ENCODE measurements at regions not wholly inside any gene's neighbourhood (a gene's known extent, or its start where the extent isn't known, plus 50 kb on each side); places are given as distances from the start of the nearest gene placed in this dataset.
"Not testable (repeated sequence)": the region's sequence is repeated elsewhere in the genome, so short reads cannot be mapped to it uniquely, and the experiment has no call there.

DNA sequence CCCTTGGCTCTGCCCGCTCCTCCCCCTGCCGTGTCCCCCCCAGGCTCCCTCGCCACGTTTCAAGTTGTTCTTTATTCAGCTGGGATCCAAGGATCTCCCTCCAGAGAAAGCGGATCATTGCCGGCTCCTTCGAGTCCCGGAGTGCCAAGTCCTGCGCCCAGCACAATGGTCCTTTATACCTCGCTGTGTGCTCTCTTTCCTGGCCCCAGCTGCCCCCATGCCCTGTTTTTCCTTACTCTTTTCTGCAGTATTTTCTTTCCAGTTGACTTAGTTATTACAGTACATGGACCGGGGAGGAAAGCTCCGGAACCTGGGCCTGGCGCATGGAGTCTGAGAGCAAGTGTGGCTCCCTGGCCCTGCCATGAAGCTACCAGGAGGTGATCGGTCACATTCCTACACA, 88.1 kb upstream of the KMT2C start:
- TF ChIP-seq, protein P1, sequence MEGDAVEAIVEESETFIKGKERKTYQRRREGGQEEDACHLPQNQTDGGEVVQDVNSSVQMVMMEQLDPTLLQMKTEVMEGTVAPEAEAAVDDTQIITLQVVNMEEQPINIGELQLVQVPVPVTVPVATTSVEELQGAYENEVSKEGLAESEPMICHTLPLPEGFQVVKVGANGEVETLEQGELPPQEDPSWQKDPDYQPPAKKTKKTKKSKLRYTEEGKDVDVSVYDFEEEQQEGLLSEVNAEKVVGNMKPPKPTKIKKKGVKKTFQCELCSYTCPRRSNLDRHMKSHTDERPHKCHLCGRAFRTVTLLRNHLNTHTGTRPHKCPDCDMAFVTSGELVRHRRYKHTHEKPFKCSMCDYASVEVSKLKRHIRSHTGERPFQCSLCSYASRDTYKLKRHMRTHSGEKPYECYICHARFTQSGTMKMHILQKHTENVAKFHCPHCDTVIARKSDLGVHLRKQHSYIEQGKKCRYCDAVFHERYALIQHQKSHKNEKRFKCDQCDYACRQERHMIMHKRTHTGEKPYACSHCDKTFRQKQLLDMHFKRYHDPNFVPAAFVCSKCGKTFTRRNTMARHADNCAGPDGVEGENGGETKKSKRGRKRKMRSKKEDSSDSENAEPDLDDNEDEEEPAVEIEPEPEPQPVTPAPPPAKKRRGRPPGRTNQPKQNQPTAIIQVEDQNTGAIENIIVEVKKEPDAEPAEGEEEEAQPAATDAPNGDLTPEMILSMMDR (IDR thresholded peaks at IDR 0.05; ENCODE audit: extremely low read depth, insufficient read depth, missing control alignments) = no peak
- no peak for DNase-seq (ENCODE audit: low spot score)
- in situ Hi-C loops (cut with MboI; ENCODE audit: low pct_unique_long_range_greater_than_20kb, low sequenced_read_pairs, unreplicated experiment) = no loop called here

DNA sequence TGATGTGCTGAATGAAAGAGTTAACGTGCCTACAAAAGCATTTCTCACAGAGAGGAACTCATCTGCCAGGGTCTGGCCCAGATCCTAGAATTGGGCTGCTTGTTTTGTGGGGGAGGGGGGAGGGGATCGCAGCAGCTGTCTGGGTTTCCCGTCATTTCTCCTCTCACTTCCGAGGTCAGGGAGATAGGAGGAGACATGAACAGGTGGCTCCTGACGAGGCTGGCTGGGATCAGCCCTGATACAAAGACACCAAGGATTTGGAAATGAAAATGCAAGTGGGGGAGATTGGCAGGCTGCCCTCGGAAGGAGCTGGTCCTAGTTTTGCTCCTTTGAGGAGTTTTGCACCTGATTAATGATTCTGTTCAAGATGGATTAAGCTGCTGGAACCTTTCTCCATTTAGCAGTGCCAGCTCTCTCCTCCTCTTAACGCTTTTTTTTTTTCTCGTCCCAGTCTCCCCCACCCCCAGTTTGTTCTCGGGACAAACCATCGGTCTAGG, 86.8 kb upstream of the KMT2C start:
- in situ Hi-C loops (cut with MboI; ENCODE audit: low pct_unique_long_range_greater_than_20kb, low sequenced_read_pairs, unreplicated experiment) = no loop called here
- DNase-seq (ENCODE audit: low spot score) = no peak

DNA sequence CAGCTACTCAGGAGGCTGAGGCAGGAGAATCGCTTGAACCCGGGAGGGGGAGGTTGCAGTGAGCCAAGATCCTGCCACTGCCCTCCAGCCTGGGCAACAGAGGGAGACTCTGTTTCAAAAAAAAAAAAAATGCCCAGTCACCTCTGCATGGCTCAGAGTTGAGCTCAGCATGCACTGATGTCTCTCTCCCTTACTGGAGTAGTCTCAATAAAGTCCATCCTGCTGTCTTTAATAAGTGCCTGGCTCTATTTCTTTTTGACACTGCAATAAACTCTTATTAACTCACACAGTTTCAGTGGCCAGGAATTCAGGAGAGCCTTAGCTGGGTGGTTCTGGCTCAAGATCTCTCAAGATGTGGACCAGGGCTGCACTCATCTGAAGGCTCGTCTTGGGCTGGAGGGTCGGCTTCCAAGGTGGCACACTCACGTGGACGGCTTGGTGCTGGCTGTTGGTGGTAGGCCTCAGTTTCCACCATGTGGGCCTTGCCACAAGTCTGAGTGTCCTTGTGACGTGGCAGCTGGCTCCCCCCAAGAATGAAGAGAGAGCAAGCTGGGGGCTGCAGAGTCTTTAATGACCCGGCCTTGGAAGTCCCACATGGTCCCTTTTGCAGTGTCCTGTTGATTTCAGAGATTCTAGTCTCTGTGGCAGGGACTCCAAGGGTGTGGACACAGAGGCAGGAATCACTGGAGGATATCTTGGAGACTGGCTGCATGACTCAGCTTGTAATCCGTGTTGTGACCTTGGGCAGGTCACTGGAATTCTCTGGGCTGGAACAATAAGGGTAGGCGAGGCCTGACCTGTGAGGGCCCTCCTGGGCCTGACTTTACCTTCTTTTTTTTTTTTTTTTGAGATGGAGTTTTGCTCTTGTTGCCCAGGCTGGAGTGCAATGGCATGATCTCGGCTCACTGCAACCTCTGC, 85.9 kb upstream of the KMT2C start:
- DNase-seq (ENCODE audit: low spot score) = no peak
- in situ Hi-C loops (cut with MboI; ENCODE audit: low pct_unique_long_range_greater_than_20kb, low sequenced_read_pairs, unreplicated experiment) = no loop called here
- TF ChIP-seq, protein P1 (IDR thresholded peaks at IDR 0.05; ENCODE audit: extremely low read depth, insufficient read depth, missing control alignments) = no peak

More for the DNA sequence above, 86.8 kb upstream of the KMT2C start:
- TF ChIP-seq, protein P1 (IDR thresholded peaks at IDR 0.05; ENCODE audit: extremely low read depth, insufficient read depth, missing control alignments) = no peak

DNA sequence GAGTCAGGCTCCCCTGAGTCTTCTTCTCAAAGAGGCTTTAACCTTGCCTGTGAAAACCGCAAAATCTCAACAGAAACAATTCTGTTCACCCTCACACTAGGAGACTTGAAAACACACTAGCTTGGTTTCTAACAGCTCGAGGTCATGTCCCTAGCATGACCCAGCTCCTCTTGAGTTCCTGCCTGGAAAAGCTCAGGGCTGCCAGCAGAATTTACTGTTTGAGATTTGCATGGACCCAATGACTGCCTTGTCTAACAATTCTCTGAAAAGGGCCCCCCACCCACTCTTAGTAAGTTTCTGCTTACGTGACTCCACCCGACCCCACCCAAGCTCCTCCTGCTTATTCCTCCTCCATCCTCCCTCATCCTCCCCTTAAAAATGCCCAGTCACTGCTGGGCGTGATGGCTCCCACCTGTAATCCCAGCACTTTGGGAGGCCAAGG, 85.1 kb upstream of the KMT2C start:
- in situ Hi-C loops (cut with MboI; ENCODE audit: low pct_unique_long_range_greater_than_20kb, low sequenced_read_pairs, unreplicated experiment) = no loop called here
- TF ChIP-seq, protein P1 (IDR thresholded peaks at IDR 0.05; ENCODE audit: extremely low read depth, insufficient read depth, missing control alignments) = no peak
- DNase-seq (ENCODE audit: low spot score) = no peak

DNA sequence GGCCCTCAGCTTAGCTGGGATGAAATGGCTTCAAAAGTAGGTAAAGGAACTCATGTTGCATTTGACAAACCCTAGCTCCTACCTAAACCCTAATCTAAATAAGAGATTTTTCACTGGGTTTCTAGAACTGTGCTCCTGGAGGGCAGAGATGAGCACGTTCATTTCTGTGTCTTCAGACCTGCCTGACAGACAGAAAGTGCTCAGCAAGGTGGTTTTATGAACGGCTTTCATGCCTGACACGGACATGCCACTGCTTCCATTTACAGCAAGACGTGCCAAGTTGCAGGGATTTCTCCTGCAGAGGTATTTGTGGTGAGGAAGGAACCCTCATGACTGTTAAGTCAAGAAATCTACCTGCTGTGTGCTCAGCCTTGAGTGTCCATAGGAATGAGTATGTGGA, 83.5 kb upstream of the KMT2C start:
- DNase-seq (ENCODE audit: low spot score) = no peak
- in situ Hi-C loops (cut with MboI; ENCODE audit: low pct_unique_long_range_greater_than_20kb, low sequenced_read_pairs, unreplicated experiment) = no loop called here
- TF ChIP-seq, protein P1 (IDR thresholded peaks at IDR 0.05; ENCODE audit: extremely low read depth, insufficient read depth, missing control alignments) = no peak

DNA sequence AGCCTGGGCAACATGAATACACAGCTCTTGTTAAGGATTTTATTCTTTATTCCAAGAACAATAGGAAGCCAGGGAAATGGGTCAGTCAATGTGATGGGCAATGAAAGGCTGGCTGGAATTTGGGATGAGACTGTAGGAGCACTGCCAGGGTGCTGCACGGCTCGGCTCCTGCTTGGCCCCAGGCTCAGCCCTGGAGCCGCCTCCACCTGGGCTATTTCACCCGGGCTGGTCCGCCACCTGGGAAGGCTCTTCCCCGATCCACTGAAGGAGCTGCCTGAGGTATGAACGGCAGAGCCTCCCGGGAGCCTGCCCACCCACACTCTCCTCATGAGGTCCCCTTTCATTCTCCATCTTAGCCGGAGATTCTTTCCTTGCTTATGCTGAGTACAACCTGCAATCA, 80.4 kb upstream of the KMT2C start:
- in situ Hi-C loops (cut with MboI; ENCODE audit: low pct_unique_long_range_greater_than_20kb, low sequenced_read_pairs, unreplicated experiment) = no loop called here
- TF ChIP-seq, protein P1 (IDR thresholded peaks at IDR 0.05; ENCODE audit: extremely low read depth, insufficient read depth, missing control alignments) = no peak
- DNase-seq (ENCODE audit: low spot score) = no peak

DNA sequence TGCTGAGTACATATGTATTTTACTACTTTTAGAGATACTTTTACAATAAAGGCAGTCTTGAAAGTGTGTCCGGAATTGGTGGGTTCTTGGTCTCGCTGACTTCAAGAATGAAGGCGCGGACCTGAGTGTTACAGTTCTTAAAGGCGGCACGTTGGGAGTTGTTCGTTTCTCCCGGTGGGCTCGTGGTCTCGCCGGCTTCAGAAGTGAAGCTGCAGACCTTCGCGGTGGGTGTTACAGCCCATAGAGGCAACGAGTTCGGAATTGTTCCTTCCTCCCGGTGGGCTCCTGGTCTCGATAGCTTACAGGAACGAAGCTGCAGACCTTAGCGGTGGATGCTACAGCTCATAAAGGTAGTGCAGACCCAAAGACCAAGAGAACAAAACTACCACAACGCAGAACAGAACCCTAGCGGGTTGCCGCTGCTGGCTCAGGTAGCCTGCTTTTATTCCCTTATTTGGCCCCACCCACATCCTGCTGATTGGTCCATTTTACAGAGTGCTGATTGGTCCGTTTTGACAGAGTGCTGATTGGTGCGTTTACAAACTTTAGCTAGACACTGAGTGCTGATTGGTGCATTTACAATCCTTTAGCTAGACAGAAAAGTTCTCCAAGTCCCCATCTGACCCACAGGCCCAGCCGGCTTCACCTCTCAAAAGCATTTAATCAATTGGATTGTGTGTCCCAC, 79.6 kb upstream of the KMT2C start:
- in situ Hi-C loops (cut with MboI; ENCODE audit: low pct_unique_long_range_greater_than_20kb, low sequenced_read_pairs, unreplicated experiment) = not testable (repeated sequence)

More for the DNA sequence above, 79.6 kb upstream of the KMT2C start:
- DNase-seq (ENCODE audit: low spot score) = not testable (repeated sequence)
